ENCODE measurements at regions not wholly inside any gene's neighbourhood (a gene's known extent, or its start where the extent isn't known, plus 50 kb on each side); places are given as distances from the start of the nearest gene placed in this dataset.

- no peak for TF ChIP-seq CTCF (conservative IDR thresholded peaks at IDR 0.05; ENCODE audit: low read depth in 2 of 2)
Measured at GRCh38 chr10:57119684-57120083, 758.6 kb upstream of the ZWINT start (continued).

GRCh38 chr10:57113545-57113944 is 752.5 kb upstream of the ZWINT start:
- no peak overlapping the region for H3K27ac Mint-ChIP-seq
- Histone ChIP-seq H3K9me2 (ENCODE audit: insufficient read depth) (no peaks in the 10 kb centered on the region), H3K36me3 (ENCODE audit: insufficient read depth) (no peaks in the 10 kb centered on the region), H3K27me3 (ENCODE audit: insufficient read depth) (no peaks in the 10 kb centered on the region), H3K79me2 (replicated peaks; ENCODE audit: insufficient read depth) (no peaks in the 10 kb centered on the region), H3K4me2 (no peak overlapping the region), H3K4me3 (no peak overlapping the region), H3K27ac (ENCODE audit: low read depth) (no peak overlapping the region), H2AFZ (no peak overlapping the region), H4K20me1 (replicated peaks; ENCODE audit: insufficient read depth) (no peaks in the 10 kb centered on the region), H3F3A (replicated peaks; ENCODE audit: low read depth) (no peaks in the 10 kb centered on the region), H3K4me1 (ENCODE audit: insufficient read depth) (no peaks in the 10 kb centered on the region)
- ATAC-seq (no peak), DNase-seq (ENCODE audit: low spot score) (no peak)
- H3K4me3 Mint-ChIP-seq: no peak overlapping the region
- H3K4me1 Mint-ChIP-seq: no peaks in the 10 kb centered on the region
- H3K36me3 Mint-ChIP-seq (ENCODE audit: low read depth): peaks cover 12% of the 10 kb centered on the region; the same call in 1 of the 3 replicates
- H3K27me3 Mint-ChIP-seq (ENCODE audit: insufficient read depth, low read depth, poor library complexity): no peaks in the 10 kb centered on the region
- peaks cover 7% of the 10 kb centered on the region; the same call in 2 of the 3 replicates for H3K9me3 Mint-ChIP-seq
- TF ChIP-seq STAT1 (IDR thresholded peaks at IDR 0.05; ENCODE audit: unreplicated experiment) (no peak), ZNF462 (CRISPR knock-in tag; IDR thresholded peaks at IDR 0.05) (no peak), ETS1 (IDR thresholded peaks at IDR 0.05) (no peak), ZNF114 (CRISPR knock-in tag; IDR thresholded peaks at IDR 0.05) (no peak), EZH2 (IDR thresholded peaks at IDR 0.05; ENCODE audit: low read depth, unreplicated experiment) (no peak), EZH2phosphoT487 (IDR thresholded peaks at IDR 0.05; ENCODE audit: unreplicated experiment) (no peak), CTCF (conservative IDR thresholded peaks at IDR 0.05; ENCODE audit: low read depth in 2 of 2) (no peak), ZNF331 (CRISPR knock-in tag; IDR thresholded peaks at IDR 0.05; ENCODE audit: low read depth) (no peak), CREB1 (CRISPR knock-in tag; IDR thresholded peaks at IDR 0.05; ENCODE audit: low read depth) (no peak), JUNB (IDR thresholded peaks at IDR 0.05; ENCODE audit: unreplicated experiment) (no peak)
